IMR-90 (cell line): ENCODE measurements at regions not wholly inside any gene's neighbourhood (a gene's known extent, or its start where the extent isn't known, plus 50 kb on each side); places are given as distances from the start of the nearest gene placed in this dataset.

Experiments used
- ATAC-seq: fragments of 200-7000 bp; cut with Tn5 transposase; 2 replicates; pipeline ENCODE4 v1.9.1; 2020; ENCODE audit warnings: low read depth, mild to moderate bottlenecking, moderate library complexity
- BruUV-seq: library from RNA; stranded (reverse); fragments of 400-500 nt; replicated peaks from 2 replicates; lab custom pipeline; 2021; lab: Mats Ljungman, UMichigan
- CTCF ChIA-PET: fragments of 300-600 bp; formaldehyde crosslinking; extraction: SDS; loops from one replicate; lab custom pipeline; 2021; ENCODE audit warnings: antibody characterized with exemption; lab: Yijun Ruan, JAX
- POLR2A ChIA-PET: fragments of 300-600 bp; sonication (Branson Sonifier 250); formaldehyde crosslinking; loops from one replicate; lab custom pipeline; 2022; ENCODE audit warnings: antibody characterized with exemption; ENCODE audit not compliant: unreplicated experiment; lab: Charles Lee
- DNase-seq: peaks from one replicate; pipeline ENCODE4 v3.0.0; 2013
- H2AFZ ChIP-seq: replicated peaks from 2 replicates; pipeline ENCODE3; 2013; ENCODE audit warnings: low read length, mild to moderate bottlenecking; ENCODE audit not compliant: poor library complexity
- H2AK5ac ChIP-seq: 2 replicates; pipeline ENCODE4 v1.6.1; 2013; ENCODE audit warnings: low read depth, low read length, inconsistent platforms
- H2AK9ac ChIP-seq: replicated peaks from 2 replicates; pipeline ENCODE3; 2013; ENCODE audit warnings: mild to moderate bottlenecking, low read depth, low read length, moderate library complexity; ENCODE audit not compliant: poor library complexity
- H2BK120ac ChIP-seq: 2 replicates; pipeline ENCODE4 v1.6.1; 2013; ENCODE audit warnings: low read depth, low read length, inconsistent platforms
- H2BK15ac ChIP-seq: 3 replicates; pipeline ENCODE4 v1.6.1; 2013; ENCODE audit warnings: low read depth, low read length, inconsistent platforms
- H2BK20ac ChIP-seq: 2 replicates; pipeline ENCODE4 v1.6.1; 2013; ENCODE audit warnings: low read depth, mild to moderate bottlenecking, inconsistent platforms, low read length, moderate library complexity
- H2BK5ac ChIP-seq: 2 replicates; pipeline ENCODE4 v1.6.1; 2013; ENCODE audit warnings: mild to moderate bottlenecking, low read depth, low read length, inconsistent platforms; ENCODE audit not compliant: poor library complexity, severe bottlenecking
- H3K14ac ChIP-seq: replicated peaks from 2 replicates; pipeline ENCODE4 v1.6.1; 2013; ENCODE audit warnings: low read depth, low read length, inconsistent platforms
- H3K18ac ChIP-seq: 2 replicates; pipeline ENCODE4 v1.6.1; 2013; ENCODE audit warnings: low read depth, low read length, control low read depth
- H3K23ac ChIP-seq: 2 replicates; pipeline ENCODE4 v1.6.1; 2013; ENCODE audit warnings: low read depth, low read length, inconsistent platforms
- H3K27ac ChIP-seq: 2 replicates; pipeline ENCODE4 v1.5.1; 2013; ENCODE audit warnings: mild to moderate bottlenecking, control low read depth, low read length; ENCODE audit not compliant: insufficient read depth
- H3K27me3 ChIP-seq: 2 replicates; pipeline ENCODE4 v1.6.1; 2013; ENCODE audit warnings: low read length; ENCODE audit not compliant: control insufficient read depth, insufficient read depth
- H3K36me3 ChIP-seq: 2 replicates; pipeline ENCODE4 v1.6.1; 2013; ENCODE audit warnings: low read length, mixed read lengths; ENCODE audit not compliant: control insufficient read depth, insufficient read depth
- H3K4ac ChIP-seq: 2 replicates; pipeline ENCODE4 v1.6.1; 2013; ENCODE audit warnings: low read depth, low read length, inconsistent platforms
- H3K4me1 ChIP-seq: 2 replicates; pipeline ENCODE4 v1.6.1; 2013; ENCODE audit warnings: low read length, mixed read lengths; ENCODE audit not compliant: control insufficient read depth, insufficient read depth
- H3K4me2 ChIP-seq: 2 replicates; pipeline ENCODE4 v1.6.1; 2013; ENCODE audit warnings: low read depth, mild to moderate bottlenecking, control low read depth, low read length, moderate library complexity
- H3K4me3 ChIP-seq: 2 replicates; pipeline ENCODE4 v1.5.1; 2013; ENCODE audit warnings: low read depth, mild to moderate bottlenecking, control low read depth, low read length, moderate library complexity; ENCODE audit not compliant: insufficient read depth
- H3K56ac ChIP-seq: 2 replicates; pipeline ENCODE4 v1.6.1; 2013; ENCODE audit warnings: low read length, inconsistent platforms; ENCODE audit not compliant: insufficient read depth; ENCODE audit errors: extremely low read depth
- H3K79me1 ChIP-seq, 2 experiments: 2 replicates each; pipeline ENCODE4 v1.6.1; 2013; ENCODE audit warnings: low read length in 2 of 2, inconsistent platforms in 1 of 2, low read depth in 1 of 2
- H3K9ac ChIP-seq: 2 replicates; pipeline ENCODE4 v1.6.1; 2013; ENCODE audit warnings: low read depth, low read length, control low read depth
- H3K9me1 ChIP-seq: 2 replicates; pipeline ENCODE4 v1.6.1; 2013; ENCODE audit warnings: low read length, inconsistent platforms; ENCODE audit not compliant: insufficient read depth
- H3K9me3 ChIP-seq: 2 replicates; pipeline ENCODE4 v1.6.1; 2013; ENCODE audit warnings: low read length; ENCODE audit not compliant: control insufficient read depth, insufficient read depth
- H4K20me1 ChIP-seq: 2 replicates; pipeline ENCODE4 v1.6.1; 2013; ENCODE audit warnings: low read length, inconsistent platforms; ENCODE audit not compliant: insufficient read depth
- H4K5ac ChIP-seq: 2 replicates; pipeline ENCODE4 v1.6.1; 2013; ENCODE audit warnings: mild to moderate bottlenecking, low read depth, low read length, control low read depth
- H4K8ac ChIP-seq, 2 experiments: 2 replicates each; pipeline ENCODE4 v1.6.1; 2013; ENCODE audit warnings: low read depth in 2 of 2, low read length in 2 of 2, control low read depth in 1 of 2, inconsistent platforms in 1 of 2
- H4K91ac ChIP-seq: 2 replicates; pipeline ENCODE4 v1.6.1; 2013; ENCODE audit warnings: low read depth, low read length, inconsistent platforms; ENCODE audit not compliant: insufficient read depth
- BHLHE40 ChIP-seq: fragments of 150-350 bp; IDR thresholded peaks from 2 replicates; pipeline ENCODE4 v1.6.1; 2016; ENCODE audit warnings: mild to moderate bottlenecking, low read depth, low read length
- CEBPB ChIP-seq: IDR thresholded peaks from 2 replicates; pipeline ENCODE4 v1.6.1; 2012; ENCODE audit warnings: low read depth, low read length, improper control_type of control experiment
- WGBS, 2 experiments: methylation state at CpG; one replicate each; pipeline versions ENCODE4 v1.1.5 to v1.1.7; 2013; ENCODE audit warnings: missing lambda C conversion rate in 2 of 2; ENCODE audit not compliant: insufficient read length in 1 of 2; ENCODE audit errors: extremely low coverage in 2 of 2; 5-methylcytosine and 5-hydroxymethylcytosine counted together
- dilution Hi-C: fragments of 300-500 bp; cut with HindIII; formaldehyde crosslinking; loops from one replicate; pipeline ENCODE4 v1.14.3; 2018; ENCODE audit warnings: low sequenced_read_pairs; ENCODE audit not compliant: unreplicated experiment
- in situ Hi-C: fragments of 300-500 bp; cut with MboI; formaldehyde crosslinking; loops from 3 replicates; pipeline ENCODE4 v1.14.3; 2019; ENCODE audit warnings: low sequenced_read_pairs, inconsistent platforms, mixed read lengths
- intact Hi-C: fragments of 100-400 bp; cut with micrococcal nuclease; formaldehyde crosslinking; loops from 2 replicates; pipeline ENCODE4 v1.10.0; 2022
- TF ChIP-seq, protein P1 (sequence below): fragments of 150-350 bp; IDR thresholded peaks from 2 replicates; pipeline ENCODE4 v1.6.1; 2016; ENCODE audit warnings: low read depth, mild to moderate bottlenecking, low read length, moderate library complexity, borderline replicate concordance

GRCh38 chr4:46445710-46446314 is 55.9 kb upstream of the GABRA2 start:
- Histone ChIP-seq H2BK5ac (no peak overlapping the region), H3K4me1 (peaks cover 2% of the 10 kb centered on the region; the same call in 1 of the 2 replicates), H3K56ac (no peak overlapping the region), H3K4me3 (no peak overlapping the region), H3K14ac (no peak overlapping the region), H3K23ac (no peak overlapping the region), H3K18ac (no peak overlapping the region), H3K27ac (no peak overlapping the region), H2BK15ac (no peak overlapping the region), H3K27me3 (no peaks in the 10 kb centered on the region), H4K20me1 (no peaks in the 10 kb centered on the region), H3K4me2 (no peak overlapping the region), H2BK120ac (no peak overlapping the region), H3K9me3 (no peaks in the 10 kb centered on the region), H2BK20ac (no peak overlapping the region), H3K79me1 (no peaks in the 10 kb centered on the region), H3K36me3 (no peaks in the 10 kb centered on the region), H3K4ac (0 out of 2 replicates have a peak overlapping the region, but pooled peaks have one; percentile 16), H4K5ac (no peak overlapping the region), H3K9me1 (no peaks in the 10 kb centered on the region), H4K91ac (no peak overlapping the region), H4K8ac (no peak overlapping the region), H2AFZ (no peak overlapping the region), H2AK9ac (no peak overlapping the region), H3K9ac (no peak overlapping the region), H2AK5ac (no peak overlapping the region)
- dilution Hi-C loops = no loop called here
- ChIA-PET POLR2A (no interaction called here), CTCF (no interaction called here)
- WGBS, 2 experiments = 67% methylated on average over 1 of the region's 5 CpGs; no CpG with 5 or more reads in 1 of the 2 experiments
- BruUV-seq = no TSS peak
- ATAC-seq = no peak
- TF ChIP-seq BHLHE40 = no peak
- peak; percentile 49; the same call in 1 of the 2 replicates for TF ChIP-seq CEBPB
- TF ChIP-seq, protein P1, sequence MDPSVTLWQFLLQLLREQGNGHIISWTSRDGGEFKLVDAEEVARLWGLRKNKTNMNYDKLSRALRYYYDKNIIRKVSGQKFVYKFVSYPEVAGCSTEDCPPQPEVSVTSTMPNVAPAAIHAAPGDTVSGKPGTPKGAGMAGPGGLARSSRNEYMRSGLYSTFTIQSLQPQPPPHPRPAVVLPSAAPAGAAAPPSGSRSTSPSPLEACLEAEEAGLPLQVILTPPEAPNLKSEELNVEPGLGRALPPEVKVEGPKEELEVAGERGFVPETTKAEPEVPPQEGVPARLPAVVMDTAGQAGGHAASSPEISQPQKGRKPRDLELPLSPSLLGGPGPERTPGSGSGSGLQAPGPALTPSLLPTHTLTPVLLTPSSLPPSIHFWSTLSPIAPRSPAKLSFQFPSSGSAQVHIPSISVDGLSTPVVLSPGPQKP = no peak
- intact Hi-C loops = no loop called here
- peak; percentile 61 for DNase-seq
- in situ Hi-C loops = no loop called here
